CD4-positive, CD25-positive, alpha-beta regulatory T cell (primary cell): ENCODE measurements at regions not wholly inside any gene's neighbourhood (a gene's known extent, or its start where the extent isn't known, plus 50 kb on each side); places are given as distances from the start of the nearest gene placed in this dataset.

Experiments used
- ATAC-seq, 2 donors: fragments of 150-1000 bp; cut with Tn5 transposase; one replicate each; pipeline ENCODE4 v1.10.0; 2021; ENCODE audit warnings: low read depth in 2 of 2, moderate number of reproducible peaks in 2 of 2, moderate library complexity in 1 of 2
- DNase-seq, 3 donors: peaks; one replicate each; pipeline versions ENCODE4 v3.0.0 to v3.0.0-alpha.2; 2012 to 2022; ENCODE audit warnings: mixed read lengths in 1 of 3
- H3K27ac ChIP-seq: one replicate; pipeline ENCODE4 v1.7.0; 2013; ENCODE audit warnings: mild to moderate bottlenecking, low read length; ENCODE audit not compliant: insufficient read depth, poor library complexity, severe bottlenecking
- H3K27me3 ChIP-seq: one replicate; pipeline ENCODE4 v1.7.0; 2013; ENCODE audit warnings: low read length; ENCODE audit not compliant: control insufficient read depth, insufficient read depth
- H3K36me3 ChIP-seq: one replicate; pipeline ENCODE4 v1.7.0; 2013; ENCODE audit warnings: mild to moderate bottlenecking, low read length, moderate library complexity; ENCODE audit not compliant: control insufficient read depth, insufficient read depth
- H3K4me1 ChIP-seq: 2 replicates; pipeline ENCODE4 v1.7.0; 2013; ENCODE audit warnings: mild to moderate bottlenecking, low read length; ENCODE audit not compliant: insufficient read depth, control insufficient read depth, poor library complexity, severe bottlenecking
- H3K4me3 ChIP-seq: one replicate; pipeline ENCODE4 v1.7.0; 2013; ENCODE audit warnings: low read depth, mild to moderate bottlenecking, low read length, moderate library complexity
- H3K9me3 ChIP-seq, 2 experiments: 1 replicate in 1 of 2; 2 replicates in 1 of 2; pipeline ENCODE4 v1.7.0; 2013; ENCODE audit warnings: low read length in 2 of 2, mild to moderate bottlenecking in 1 of 2, moderate library complexity in 1 of 2; ENCODE audit not compliant: control insufficient read depth in 2 of 2
- H3K27ac Mint-ChIP-seq, 3 donors: one replicate each; pipeline ENCODE4 v1.8.0; 2020 to 2022; ENCODE audit warnings: mild to moderate bottlenecking in 3 of 3, mixed read lengths in 3 of 3, moderate library complexity in 2 of 3
- H3K27me3 Mint-ChIP-seq: one replicate; pipeline ENCODE4 v1.8.0; 2022; ENCODE audit warnings: mild to moderate bottlenecking, mixed read lengths
- H3K36me3 Mint-ChIP-seq: one replicate; pipeline ENCODE4 v1.8.0; 2020; ENCODE audit warnings: mixed read lengths
- H3K4me1 Mint-ChIP-seq, 4 donors: one replicate each; pipeline ENCODE4 v1.8.0; 2020 to 2022; ENCODE audit warnings: mixed read lengths in 4 of 4, mild to moderate bottlenecking in 1 of 4
- H3K4me3 Mint-ChIP-seq, 4 donors: one replicate each; pipeline ENCODE4 v1.8.0; 2020 to 2022; ENCODE audit warnings: mild to moderate bottlenecking in 4 of 4, mixed read lengths in 4 of 4, moderate library complexity in 3 of 4
- H3K9me3 Mint-ChIP-seq, 7 donors: one replicate each; pipeline ENCODE4 v1.8.0; 2020 to 2022; ENCODE audit warnings: mixed read lengths in 7 of 7, mild to moderate bottlenecking in 3 of 7, moderate library complexity in 2 of 7

- Histone ChIP-seq H3K4me1 (no peaks in the 10 kb centered on the region), H3K27ac (no peak overlapping the region), H3K4me3 (no peak overlapping the region), H3K36me3 (no peaks in the 10 kb centered on the region), H3K9me3 (peaks cover 0 to 3% of the 10 kb centered on the region in 2 experiments), H3K27me3 (no peaks in the 10 kb centered on the region)
- H3K27ac Mint-ChIP-seq = no peak overlapping the region
- no peak for ATAC-seq
- H3K9me3 Mint-ChIP-seq = peaks cover 3 to 44% (median 18%) of the 10 kb centered on the region in 7 donors
- no peaks in the 10 kb centered on the region for H3K4me1 Mint-ChIP-seq
- H3K27me3 Mint-ChIP-seq = no peaks in the 10 kb centered on the region
- H3K36me3 Mint-ChIP-seq = no peaks in the 10 kb centered on the region
- no peak for DNase-seq
- H3K4me3 Mint-ChIP-seq = no peak overlapping the region
These were observed 447.8 kb upstream of the CCDC179 start for GRCh38 chr11:23308041-23308440.

DNA sequence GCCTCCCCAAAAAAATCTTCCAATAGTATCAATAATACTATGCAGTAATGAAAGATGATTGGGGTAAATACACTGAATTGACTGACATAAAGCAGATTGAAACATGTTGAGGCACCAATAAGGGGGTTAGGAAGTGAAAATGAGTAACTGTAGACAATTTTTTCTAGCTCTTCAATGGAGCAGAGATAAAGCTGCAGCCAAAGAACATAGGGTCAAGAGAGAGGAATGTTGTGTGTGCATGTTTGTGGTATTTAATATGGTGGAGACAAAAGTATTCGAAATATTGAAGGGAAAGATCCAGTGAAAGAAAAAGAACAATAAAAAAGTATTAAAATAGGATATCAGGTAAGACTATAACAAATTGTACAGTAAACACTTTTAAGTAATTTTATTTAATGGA is 450.0 kb upstream of the CCDC179 start:
- Mint-ChIP-seq H3K27me3 (no peaks in the 10 kb centered on the region), H3K36me3 (no peaks in the 10 kb centered on the region), H3K4me3 (no peak overlapping the region), H3K4me1 (no peaks in the 10 kb centered on the region), H3K27ac (no peak overlapping the region), H3K9me3 (peaks cover 3 to 47% (median 8%) of the 10 kb centered on the region in 7 donors)
- no peak for ATAC-seq
- H3K9me3 ChIP-seq = no peaks in the 10 kb centered on the region
- DNase-seq = no peak
- no peaks in the 10 kb centered on the region for H3K36me3 ChIP-seq
- no peak overlapping the region for H3K4me3 ChIP-seq
- H3K27ac ChIP-seq = no peak overlapping the region
- H3K27me3 ChIP-seq = no peaks in the 10 kb centered on the region
- H3K4me1 ChIP-seq = no peaks in the 10 kb centered on the region

GRCh38 chr11:23311986-23312940 is 452.0 kb upstream of the CCDC179 start:
- Mint-ChIP-seq H3K9me3 (peaks cover 2 to 47% (median 7%) of the 10 kb centered on the region in 7 donors), H3K4me3 (no peak overlapping the region), H3K36me3 (no peaks in the 10 kb centered on the region), H3K27ac (no peak overlapping the region), H3K4me1 (no peaks in the 10 kb centered on the region), H3K27me3 (no peaks in the 10 kb centered on the region)
- DNase-seq (no peak), ATAC-seq (no peak)
- H3K4me1 ChIP-seq = no peaks in the 10 kb centered on the region
- no peaks in the 10 kb centered on the region for H3K9me3 ChIP-seq
- H3K27ac ChIP-seq = no peak overlapping the region
- H3K27me3 ChIP-seq = no peaks in the 10 kb centered on the region
- H3K36me3 ChIP-seq = no peaks in the 10 kb centered on the region
- H3K4me3 ChIP-seq = no peak overlapping the region

- no peaks in the 10 kb centered on the region for H3K4me1 Mint-ChIP-seq
- Histone ChIP-seq H3K4me3 (no peak overlapping the region), H3K27ac (no peak overlapping the region), H3K36me3 (no peaks in the 10 kb centered on the region), H3K27me3 (no peaks in the 10 kb centered on the region), H3K4me1 (no peaks in the 10 kb centered on the region), H3K9me3 (no peaks in the 10 kb centered on the region)
- no peaks in the 10 kb centered on the region for H3K27me3 Mint-ChIP-seq
- H3K36me3 Mint-ChIP-seq = no peaks in the 10 kb centered on the region
- DNase-seq = no peak
- H3K27ac Mint-ChIP-seq = no peak overlapping the region
- H3K9me3 Mint-ChIP-seq = peaks cover under 1 to 47% (median 7%) of the 10 kb centered on the region in 7 donors
- H3K4me3 Mint-ChIP-seq = no peak overlapping the region
- ATAC-seq = no peak
These were observed 452.7 kb upstream of the CCDC179 start for GRCh38 chr11:23313001-23313400.

DNA sequence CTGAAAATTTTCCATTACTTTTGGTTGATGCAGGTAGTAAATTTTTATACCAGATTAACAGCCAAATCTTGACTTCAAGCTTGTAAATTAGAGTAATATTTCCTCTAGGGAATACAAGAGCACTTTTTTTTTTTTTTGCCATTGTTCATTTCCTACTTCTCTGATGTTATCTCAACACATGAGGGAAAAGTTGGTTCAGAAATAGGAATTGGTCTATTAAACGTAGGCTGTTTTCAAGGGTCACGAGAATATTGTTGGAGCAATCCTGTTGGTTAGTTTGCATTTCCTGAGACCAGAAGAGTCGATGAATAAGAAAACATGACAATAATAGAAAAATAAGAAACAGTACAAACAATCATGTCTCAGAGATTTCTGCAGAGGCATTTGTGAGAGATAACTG is 453.9 kb upstream of the CCDC179 start:
- H3K4me1 Mint-ChIP-seq = no peaks in the 10 kb centered on the region
- DNase-seq (no peak), ATAC-seq (no peak)
- H3K36me3 Mint-ChIP-seq = no peaks in the 10 kb centered on the region
- H3K4me3 Mint-ChIP-seq = no peak overlapping the region
- Histone ChIP-seq H3K27me3 (no peaks in the 10 kb centered on the region), H3K4me1 (no peaks in the 10 kb centered on the region), H3K4me3 (no peak overlapping the region), H3K9me3 (peaks cover 0 to 5% of the 10 kb centered on the region in 2 experiments), H3K36me3 (no peaks in the 10 kb centered on the region), H3K27ac (no peak overlapping the region)
- no peak overlapping the region for H3K27ac Mint-ChIP-seq
- peaks cover 0 to 37% (median 7%) of the 10 kb centered on the region in 7 donors for H3K9me3 Mint-ChIP-seq
- no peaks in the 10 kb centered on the region for H3K27me3 Mint-ChIP-seq

DNA sequence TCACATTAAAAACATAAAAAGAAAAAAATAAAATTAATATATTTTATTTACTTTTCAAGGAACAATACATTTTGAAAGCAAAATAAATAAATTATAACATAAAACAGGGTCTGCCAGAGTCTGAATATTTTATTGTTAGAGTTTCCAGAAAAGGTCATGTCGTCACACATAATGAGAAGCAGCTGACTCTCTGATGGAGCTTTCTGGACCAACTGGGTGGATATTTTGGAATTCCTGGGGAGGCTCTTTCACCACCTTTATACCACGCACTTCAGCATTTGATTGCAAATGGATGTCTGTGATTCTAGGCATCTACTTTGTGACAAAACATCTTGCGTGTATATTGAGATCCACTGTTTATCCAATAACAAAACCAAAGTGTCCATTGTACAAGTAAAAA is 455.0 kb upstream of the CCDC179 start:
- no peaks in the 10 kb centered on the region for H3K4me1 ChIP-seq
- no peak for ATAC-seq
- H3K27ac ChIP-seq = no peak overlapping the region
- peaks cover 0 to 34% (median 5%) of the 10 kb centered on the region in 7 donors for H3K9me3 Mint-ChIP-seq
- no peaks in the 10 kb centered on the region for H3K36me3 ChIP-seq
- H3K4me3 Mint-ChIP-seq = no peak overlapping the region
- no peak overlapping the region for H3K27ac Mint-ChIP-seq
- peaks cover 0 to 5% of the 10 kb centered on the region in 2 experiments for H3K9me3 ChIP-seq
- no peaks in the 10 kb centered on the region for H3K36me3 Mint-ChIP-seq
- no peaks in the 10 kb centered on the region for H3K27me3 ChIP-seq
- no peak for DNase-seq
- no peaks in the 10 kb centered on the region for H3K27me3 Mint-ChIP-seq
- H3K4me1 Mint-ChIP-seq = no peaks in the 10 kb centered on the region
- H3K4me3 ChIP-seq = no peak overlapping the region

GRCh38 chr11:23317816-23318215 is 457.5 kb upstream of the CCDC179 start:
- H3K27ac ChIP-seq = no peak overlapping the region
- no peak overlapping the region for H3K4me3 ChIP-seq
- H3K36me3 Mint-ChIP-seq = no peaks in the 10 kb centered on the region
- H3K36me3 ChIP-seq = no peaks in the 10 kb centered on the region
- peaks cover 0 to 38% (median 5%) of the 10 kb centered on the region in 7 donors for H3K9me3 Mint-ChIP-seq
- no peak overlapping the region for H3K27ac Mint-ChIP-seq
- H3K9me3 ChIP-seq = peaks cover 0 to 5% of the 10 kb centered on the region in 2 experiments
- H3K27me3 ChIP-seq = no peaks in the 10 kb centered on the region
- H3K4me1 ChIP-seq = no peaks in the 10 kb centered on the region
- ATAC-seq (no peak), DNase-seq (no peak)
- H3K4me1 Mint-ChIP-seq = no peaks in the 10 kb centered on the region
- H3K27me3 Mint-ChIP-seq = no peaks in the 10 kb centered on the region
- no peak overlapping the region for H3K4me3 Mint-ChIP-seq

- Mint-ChIP-seq H3K27me3 (no peaks in the 10 kb centered on the region), H3K9me3 (peaks cover 0 to 40% (median 7%) of the 10 kb centered on the region in 7 donors), H3K36me3 (no peaks in the 10 kb centered on the region), H3K4me1 (no peaks in the 10 kb centered on the region), H3K27ac (no peak overlapping the region), H3K4me3 (no peak overlapping the region)
- Histone ChIP-seq H3K4me3 (no peak overlapping the region), H3K9me3 (peaks cover 0 to 5% of the 10 kb centered on the region in 2 experiments), H3K27me3 (no peaks in the 10 kb centered on the region), H3K36me3 (no peaks in the 10 kb centered on the region), H3K4me1 (no peaks in the 10 kb centered on the region), H3K27ac (no peak overlapping the region)
- ATAC-seq = no peak
- no peak for DNase-seq
These were observed 458.4 kb upstream of the CCDC179 start for GRCh38 chr11:23318670-23319069.
